A549 (cell line): ENCODE measurements at regions not wholly inside any gene's neighbourhood (a gene's known extent, or its start where the extent isn't known, plus 50 kb on each side); places are given as distances from the start of the nearest gene placed in this dataset.

Experiments used
- ATAC-seq, 2 experiments: fragments of 200-7000 bp in 1 of 2; fragments of >200 bp in 1 of 2; cut with Nextera tagmentation in 1 of 2; cut with Tn5 transposase in 1 of 2; 3 replicates each; pipeline versions ENCODE4 v1.8.0 to v1.9.1; 2018 to 2020; ENCODE audit warnings: mild to moderate bottlenecking in 1 of 2, moderate library complexity in 1 of 2
- CTCF ChIA-PET: fragments of 300-600 bp; sonication (Branson Sonifier 250); formaldehyde crosslinking; extraction: SDS; loops from one replicate; lab custom pipeline; 2021; ENCODE audit warnings: antibody characterized with exemption, inconsistent platforms; lab: Yijun Ruan, JAX
- POLR2A ChIA-PET: fragments of 350-600 bp; formaldehyde crosslinking; extraction: SDS; loops from one replicate; lab custom pipeline; 2021; ENCODE audit warnings: antibody characterized with exemption, inconsistent platforms; lab: Yijun Ruan, JAX
- DNase-seq, 2 experiments: peaks; one replicate each; pipeline versions ENCODE4 v3.0.0 to v3.0.0-alpha.2; 2011 to 2016; ENCODE audit warnings: low read depth in 1 of 2, low spot score in 1 of 2
- FAIRE-seq: peaks from 2 replicates; lab custom pipeline; 2011; peaks lifted over from hg19 to GRCh38; lab: Jason Lieb, UNC
- H3K27ac ChIP-seq, 2 experiments: fragments of >200 bp; sonication (Bioruptor Twin); formaldehyde crosslinking; 3 replicates each; pipeline ENCODE4 v1.5.1; 2016 to 2017
- H3K4me1 ChIP-seq: fragments of >200 bp; sonication (Bioruptor Twin); formaldehyde crosslinking; 3 replicates; pipeline ENCODE4 v1.6.1; 2016
- H3K4me2 ChIP-seq: fragments of >200 bp; sonication (Bioruptor Twin); formaldehyde crosslinking; 3 replicates; pipeline ENCODE4 v1.6.1; 2016
- H3K4me3 ChIP-seq: fragments of >200 bp; sonication (Bioruptor Twin); formaldehyde crosslinking; 3 replicates; pipeline ENCODE4 v1.5.1; 2016
- H3K9me3 ChIP-seq: fragments of >200 bp; sonication (Bioruptor Twin); formaldehyde crosslinking; 3 replicates; pipeline ENCODE4 v1.6.1; 2016
- BCL3 ChIP-seq: fragments of >200 bp; sonication (Bioruptor Twin); formaldehyde crosslinking; IDR thresholded peaks from 3 replicates; pipeline ENCODE4 v1.6.1; 2016
- CBX2 ChIP-seq: fragments of 200-600 bp; sonication (generic); IDR thresholded peaks from 2 replicates; pipeline ENCODE4 v1.6.1; 2016; ENCODE audit warnings: low read depth, mild to moderate bottlenecking, borderline replicate concordance
- CBX8 ChIP-seq: fragments of 200-600 bp; sonication (generic); IDR thresholded peaks from 2 replicates; pipeline ENCODE4 v1.6.1; 2016
- CEBPB ChIP-seq, 2 experiments: fragments of >200 bp in 1 of 2; sonication (Bioruptor Twin) in 1 of 2; formaldehyde crosslinking in 1 of 2; IDR thresholded peaks; 2 replicates each; pipeline ENCODE4 v1.6.1; 2012 to 2016
- EHF ChIP-seq: fragments of 250-450 bp; sonication (Bioruptor Pico); IDR thresholded peaks from 2 replicates; pipeline ENCODE4 v1.5.0; 2020; ENCODE audit warnings: mild to moderate bottlenecking
- ELK1 ChIP-seq: fragments of 150-350 bp; IDR thresholded peaks from 2 replicates; pipeline ENCODE4 v1.6.1; 2014; ENCODE audit warnings: low read depth, mild to moderate bottlenecking, low read length
- FOSB ChIP-seq: fragments of 250-450 bp; sonication (Bioruptor Pico); IDR thresholded peaks from 2 replicates; pipeline ENCODE4 v1.5.0; 2020; ENCODE audit warnings: mild to moderate bottlenecking, moderate library complexity
- FOSL2 ChIP-seq, 2 experiments: fragments of 450-650 bp in 1 of 2; fragments of >200 bp in 1 of 2; sonication (Bioruptor Twin) in 1 of 2; formaldehyde crosslinking; IDR thresholded peaks; 2 replicates each; pipeline versions ENCODE4 v1.5.0 to v1.6.1; 2016 to 2020; ENCODE audit warnings: mild to moderate bottlenecking in 1 of 2, moderate library complexity in 1 of 2
- FOXS1 ChIP-seq: fragments of 250-450 bp; sonication (Bioruptor Pico); IDR thresholded peaks from 2 replicates; pipeline ENCODE4 v1.5.0; 2020; ENCODE audit warnings: mild to moderate bottlenecking, moderate library complexity
- GATA3 ChIP-seq: IDR thresholded peaks from 2 replicates; pipeline ENCODE4 v1.6.1; 2012; ENCODE audit warnings: borderline replicate concordance
- HDAC2 ChIP-seq: fragments of 200-600 bp; sonication (generic); IDR thresholded peaks from 2 replicates; pipeline ENCODE4 v1.6.1; 2016
- HEYL ChIP-seq: fragments of 250-450 bp; sonication (Bioruptor Pico); IDR thresholded peaks from 2 replicates; pipeline ENCODE4 v1.8.0; 2021; ENCODE audit warnings: mild to moderate bottlenecking, moderate library complexity
- HOXA7 ChIP-seq: fragments of 250-450 bp; sonication (Bioruptor Pico); IDR thresholded peaks from 2 replicates; pipeline ENCODE4 v1.5.0; 2020; ENCODE audit warnings: mild to moderate bottlenecking, moderate library complexity
- JUN ChIP-seq, 2 experiments: fragments of >200 bp; sonication (Bioruptor Twin); formaldehyde crosslinking; IDR thresholded peaks; 2 replicates in 1 of 2; 3 replicates in 1 of 2; pipeline ENCODE4 v1.6.1; 2016 to 2017
- JUNB ChIP-seq: fragments of >200 bp; sonication (Bioruptor Twin); formaldehyde crosslinking; IDR thresholded peaks from 2 replicates; pipeline ENCODE4 v1.6.1; 2016
- MYC ChIP-seq: IDR thresholded peaks from 2 replicates; pipeline ENCODE4 v1.6.1; 2012; ENCODE audit warnings: mild to moderate bottlenecking, inconsistent platforms, low read length, improper control_type of control experiment, borderline replicate concordance
- NR3C1 ChIP-seq: fragments of >200 bp; sonication (Bioruptor Twin); formaldehyde crosslinking; IDR thresholded peaks from 3 replicates; pipeline ENCODE4 v1.6.1; 2017
- PBX3 ChIP-seq: IDR thresholded peaks from 2 replicates; pipeline ENCODE4 v1.6.1; 2012
- POLR2A ChIP-seq: IDR thresholded peaks from 2 replicates; pipeline ENCODE4 v1.6.1; 2012; ENCODE audit warnings: mild to moderate bottlenecking, low read length
- POLR2AphosphoS2 ChIP-seq: conservative IDR thresholded peaks from 2 replicates; pipeline ENCODE4 v1.6.1; 2012; ENCODE audit warnings: low read length, improper control_type of control experiment, inconsistent platforms
- RAD21 ChIP-seq, 2 experiments: fragments of >200 bp in 1 of 2; sonication (Bioruptor Twin) in 1 of 2; formaldehyde crosslinking in 1 of 2; IDR thresholded peaks in 1 of 2; conservative IDR thresholded peaks in 1 of 2; 2 replicates in 1 of 2; 3 replicates in 1 of 2; pipeline ENCODE4 v1.6.1; 2012 to 2018; ENCODE audit warnings: inconsistent platforms in 1 of 2
- RNF2 ChIP-seq: fragments of 200-600 bp; sonication (generic); IDR thresholded peaks from 2 replicates; pipeline ENCODE4 v1.6.1; 2016; ENCODE audit warnings: low read depth, mild to moderate bottlenecking, antibody characterized with exemption, moderate library complexity, borderline replicate concordance
- SMC3 ChIP-seq: fragments of >200 bp; sonication (Bioruptor Twin); formaldehyde crosslinking; IDR thresholded peaks from 3 replicates; pipeline ENCODE4 v1.6.1; 2018; ENCODE audit warnings: inconsistent platforms
- ZFP36 ChIP-seq: fragments of 450-650 bp; IDR thresholded peaks from 2 replicates; pipeline ENCODE4 v1.6.1; 2014; ENCODE audit warnings: borderline replicate concordance; ENCODE audit not compliant: partially characterized antibody
- WGBS: methylation state at CpG from one replicate; pipeline ENCODE4 v1.1.6; 2017; ENCODE audit errors: missing lambda C conversion rate; 5-methylcytosine and 5-hydroxymethylcytosine counted together
- TF ChIP-seq, protein P1 (sequence below): fragments of 250-450 bp; sonication (Bioruptor Pico); IDR thresholded peaks from 2 replicates; pipeline ENCODE4 v1.5.0; 2021; ENCODE audit warnings: mild to moderate bottlenecking, moderate library complexity, borderline replicate concordance

GRCh38 chr13:50275392-50276063, 260.3 kb downstream of the KCNRG start:
- FAIRE-seq (no peak), DNase-seq (no peak), ATAC-seq (no peak)
- 75% methylated on average over 1 of the region's 1 CpG for WGBS
- no peak for TF ChIP-seq FOSL2 (IDR thresholded peaks at IDR 0.05)
- TF ChIP-seq FOSL2 (CRISPR knock-in tag; IDR thresholded peaks at IDR 0.05), result no peak
- TF ChIP-seq, protein P1, sequence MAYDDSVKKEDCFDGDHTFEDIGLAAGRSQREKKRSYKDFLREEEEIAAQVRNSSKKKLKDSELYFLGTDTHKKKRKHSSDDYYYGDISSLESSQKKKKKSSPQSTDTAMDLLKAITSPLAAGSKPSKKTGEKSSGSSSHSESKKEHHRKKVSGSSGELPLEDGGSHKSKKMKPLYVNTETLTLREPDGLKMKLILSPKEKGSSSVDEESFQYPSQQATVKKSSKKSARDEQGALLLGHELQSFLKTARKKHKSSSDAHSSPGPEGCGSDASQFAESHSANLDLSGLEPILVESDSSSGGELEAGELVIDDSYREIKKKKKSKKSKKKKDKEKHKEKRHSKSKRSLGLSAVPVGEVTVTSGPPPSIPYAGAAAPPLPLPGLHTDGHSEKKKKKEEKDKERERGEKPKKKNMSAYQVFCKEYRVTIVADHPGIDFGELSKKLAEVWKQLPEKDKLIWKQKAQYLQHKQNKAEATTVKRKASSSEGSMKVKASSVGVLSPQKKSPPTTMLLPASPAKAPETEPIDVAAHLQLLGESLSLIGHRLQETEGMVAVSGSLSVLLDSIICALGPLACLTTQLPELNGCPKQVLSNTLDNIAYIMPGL (CRISPR knock-in tag), result no peak
- TF ChIP-seq PBX3, result no peak
- TF ChIP-seq FOSB (CRISPR knock-in tag), result no peak
- no peak for TF ChIP-seq RNF2
- no peak for TF ChIP-seq CBX8
- no peak overlapping the region for H3K4me3 ChIP-seq
- no peak overlapping the region for H3K4me2 ChIP-seq
- ChIA-PET POLR2A (no interaction called here), CTCF (no interaction called here)
- no peak overlapping the region for H3K27ac ChIP-seq
- no peaks in the 10 kb centered on the region for H3K9me3 ChIP-seq
- H3K4me1 ChIP-seq, result no peaks in the 10 kb centered on the region

DNA sequence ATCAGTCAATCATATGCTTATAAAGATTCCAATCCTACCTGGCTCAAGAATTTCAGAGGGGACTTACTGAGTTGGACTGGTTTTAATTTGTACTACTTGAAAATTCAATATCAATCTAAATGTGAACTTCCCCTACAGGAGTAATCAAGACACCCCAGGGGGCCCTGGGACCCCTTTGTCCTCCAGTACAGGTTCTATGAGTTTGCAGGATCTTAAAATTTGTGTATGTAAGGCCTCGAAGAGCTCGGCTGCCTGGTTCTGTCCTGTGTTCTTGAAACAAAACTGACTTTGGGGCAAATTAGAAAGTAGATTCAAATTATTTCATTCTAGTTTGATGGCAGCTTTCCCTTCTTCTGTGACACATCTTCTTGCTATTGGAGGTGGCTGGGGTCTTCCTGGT, 261.3 kb downstream of the KCNRG start:
- 88% methylated on average over 2 of the region's 2 CpGs for WGBS
- ATAC-seq, result no peak
- no peak for FAIRE-seq
- Histone ChIP-seq H3K4me2 (no peak overlapping the region), H3K9me3 (no peaks in the 10 kb centered on the region), H3K27ac (no peak overlapping the region), H3K4me3 (no peak overlapping the region), H3K4me1 (no peaks in the 10 kb centered on the region)
- DNase-seq, result no peak
- ChIA-PET CTCF (no interaction called here), POLR2A (no interaction called here)
- TF ChIP-seq JUN (IDR thresholded peaks at IDR 0.05) (no peak), CEBPB (IDR thresholded peaks at IDR 0.05) (no peak), HEYL (CRISPR knock-in tag) (no peak), HDAC2 (no peak)

GRCh38 chr13:50277127-50277526, 261.9 kb downstream of the KCNRG start:
- POLR2A ChIA-PET, result no interaction called here
- Histone ChIP-seq H3K4me3 (no peak overlapping the region), H3K4me1 (no peaks in the 10 kb centered on the region), H3K27ac (no peak overlapping the region), H3K4me2 (no peak overlapping the region), H3K9me3 (no peaks in the 10 kb centered on the region)
- no peak for ATAC-seq
- CTCF ChIA-PET, result no interaction called here
- DNase-seq, result no peak
- no peak for FAIRE-seq
- 80% methylated on average over 6 of the region's 6 CpGs for WGBS
- TF ChIP-seq EHF (CRISPR knock-in tag) (no peak), JUNB (no peak), POLR2A (no peak), BCL3 (no peak), SMC3 (no peak), POLR2AphosphoS2 (no peak), HDAC2 (no peak), GATA3 (no peak), FOXS1 (CRISPR knock-in tag) (no peak), CBX2 (no peak), RAD21 (conservative IDR thresholded peaks at IDR 0.05 in 1 of 2, IDR thresholded peaks at IDR 0.05 in 1 of 2) (no peak), HOXA7 (CRISPR knock-in tag) (no peak), FOSL2 (IDR thresholded peaks at IDR 0.05) (no peak), FOSL2 (CRISPR knock-in tag; IDR thresholded peaks at IDR 0.05) (no peak), NR3C1 (no peak), ELK1 (no peak), ZFP36 (no peak), MYC (no peak)
- TF ChIP-seq, protein P1 (CRISPR knock-in tag), result no peak
- TF ChIP-seq, all 56 proteins: peak for 0
